ENCODE measurements at regions not wholly inside any gene's neighbourhood (a gene's known extent, or its start where the extent isn't known, plus 50 kb on each side); places are given as distances from the start of the nearest gene placed in this dataset.

- H3K9me3 Mint-ChIP-seq: peaks cover 26% of the 10 kb centered on the region
- no peaks in the 10 kb centered on the region for H3K27me3 Mint-ChIP-seq
- H3K36me3 Mint-ChIP-seq (ENCODE audit: insufficient read depth): no peaks in the 10 kb centered on the region
- H3K27ac Mint-ChIP-seq (ENCODE audit: low read depth): no peak overlapping the region
- DNase-seq (ENCODE audit: low spot score in 2 of 2): no peak
- H3K4me1 Mint-ChIP-seq: no peaks in the 10 kb centered on the region
- no peak for ATAC-seq (replicated peaks; ENCODE audit: extremely low read depth, poor library complexity, severe bottlenecking)
- no peak overlapping the region for H3K4me3 Mint-ChIP-seq
Observed at GRCh38 chr4:181582595-181582994, 660.6 kb upstream of the TENM3 start.

- DNase-seq (ENCODE audit: low spot score in 2 of 2) (no peak), ATAC-seq (replicated peaks; ENCODE audit: extremely low read depth, poor library complexity, severe bottlenecking) (no peak)
- Mint-ChIP-seq H3K27ac (ENCODE audit: low read depth) (no peak overlapping the region), H3K4me1 (no peaks in the 10 kb centered on the region), H3K4me3 (no peak overlapping the region), H3K9me3 (peaks cover 15% of the 10 kb centered on the region), H3K27me3 (no peaks in the 10 kb centered on the region), H3K36me3 (ENCODE audit: insufficient read depth) (no peaks in the 10 kb centered on the region)
Observed at GRCh38 chr4:181588733-181589302, 654.4 kb upstream of the TENM3 start.

GRCh38 chr4:181592221-181592745, 650.9 kb upstream of the TENM3 start:
- Mint-ChIP-seq H3K36me3 (ENCODE audit: insufficient read depth) (no peaks in the 10 kb centered on the region), H3K27me3 (no peaks in the 10 kb centered on the region), H3K4me1 (no peaks in the 10 kb centered on the region), H3K9me3 (peaks cover 14% of the 10 kb centered on the region), H3K4me3 (no peak overlapping the region), H3K27ac (ENCODE audit: low read depth) (no peak overlapping the region)
- ATAC-seq (replicated peaks; ENCODE audit: extremely low read depth, poor library complexity, severe bottlenecking) (no peak), DNase-seq (ENCODE audit: low spot score in 2 of 2) (no peak)

- no peak overlapping the region for H3K4me3 Mint-ChIP-seq
- no peak overlapping the region for H3K27ac Mint-ChIP-seq (ENCODE audit: low read depth)
- no peak for ATAC-seq (replicated peaks; ENCODE audit: extremely low read depth, poor library complexity, severe bottlenecking)
- no peaks in the 10 kb centered on the region for H3K27me3 Mint-ChIP-seq
- H3K36me3 Mint-ChIP-seq (ENCODE audit: insufficient read depth): no peaks in the 10 kb centered on the region
- no peak for DNase-seq (ENCODE audit: low spot score in 2 of 2)
- H3K9me3 Mint-ChIP-seq: peaks cover 17% of the 10 kb centered on the region
- H3K4me1 Mint-ChIP-seq: no peaks in the 10 kb centered on the region
Observed at GRCh38 chr4:181593703-181594102, 649.5 kb upstream of the TENM3 start.

- Mint-ChIP-seq H3K27ac (ENCODE audit: low read depth) (no peak overlapping the region), H3K36me3 (ENCODE audit: insufficient read depth) (no peaks in the 10 kb centered on the region), H3K9me3 (peaks cover 15% of the 10 kb centered on the region), H3K4me3 (no peak overlapping the region), H3K4me1 (no peaks in the 10 kb centered on the region), H3K27me3 (no peaks in the 10 kb centered on the region)
- DNase-seq (ENCODE audit: low spot score in 2 of 2) (no peak), ATAC-seq (replicated peaks; ENCODE audit: extremely low read depth, poor library complexity, severe bottlenecking) (no peak)
Observed at GRCh38 chr4:181594188-181594587, 649.0 kb upstream of the TENM3 start.

GRCh38 chr4:181595716-181596115, 647.5 kb upstream of the TENM3 start:
- no peaks in the 10 kb centered on the region for H3K36me3 Mint-ChIP-seq (ENCODE audit: insufficient read depth)
- no peaks in the 10 kb centered on the region for H3K27me3 Mint-ChIP-seq
- no peak for ATAC-seq (replicated peaks; ENCODE audit: extremely low read depth, poor library complexity, severe bottlenecking)
- H3K9me3 Mint-ChIP-seq: peaks cover 11% of the 10 kb centered on the region
- no peak overlapping the region for H3K27ac Mint-ChIP-seq (ENCODE audit: low read depth)
- no peak overlapping the region for H3K4me3 Mint-ChIP-seq
- no peak for DNase-seq (ENCODE audit: low spot score in 2 of 2)
- H3K4me1 Mint-ChIP-seq: no peaks in the 10 kb centered on the region

- no peak overlapping the region for H3K4me3 Mint-ChIP-seq
- DNase-seq (ENCODE audit: low spot score in 2 of 2) (no peak), ATAC-seq (replicated peaks; ENCODE audit: extremely low read depth, poor library complexity, severe bottlenecking) (no peak)
- no peak overlapping the region for H3K27ac Mint-ChIP-seq (ENCODE audit: low read depth)
- H3K4me1 Mint-ChIP-seq: no peaks in the 10 kb centered on the region
- peaks cover 11% of the 10 kb centered on the region for H3K9me3 Mint-ChIP-seq
- H3K36me3 Mint-ChIP-seq (ENCODE audit: insufficient read depth): no peaks in the 10 kb centered on the region
- H3K27me3 Mint-ChIP-seq: no peaks in the 10 kb centered on the region
Observed at GRCh38 chr4:181597766-181598165, 645.4 kb upstream of the TENM3 start.

GRCh38 chr4:181599134-181599533, 644.1 kb upstream of the TENM3 start:
- H3K4me3 Mint-ChIP-seq: no peak overlapping the region
- no peak for ATAC-seq (replicated peaks; ENCODE audit: extremely low read depth, poor library complexity, severe bottlenecking)
- DNase-seq (ENCODE audit: low spot score in 2 of 2): no peak
- H3K27me3 Mint-ChIP-seq: no peaks in the 10 kb centered on the region
- no peaks in the 10 kb centered on the region for H3K36me3 Mint-ChIP-seq (ENCODE audit: insufficient read depth)
- H3K27ac Mint-ChIP-seq (ENCODE audit: low read depth): no peak overlapping the region
- peaks cover 11% of the 10 kb centered on the region for H3K9me3 Mint-ChIP-seq
- no peaks in the 10 kb centered on the region for H3K4me1 Mint-ChIP-seq

GRCh38 chr4:181601103-181601502, 642.1 kb upstream of the TENM3 start:
- H3K4me3 Mint-ChIP-seq: no peak overlapping the region
- H3K27ac Mint-ChIP-seq (ENCODE audit: low read depth): no peak overlapping the region
- no peaks in the 10 kb centered on the region for H3K4me1 Mint-ChIP-seq
- H3K36me3 Mint-ChIP-seq (ENCODE audit: insufficient read depth): no peaks in the 10 kb centered on the region
- no peak for DNase-seq (ENCODE audit: low spot score in 2 of 2)
- ATAC-seq (replicated peaks; ENCODE audit: extremely low read depth, poor library complexity, severe bottlenecking): no peak
- no peaks in the 10 kb centered on the region for H3K27me3 Mint-ChIP-seq
- H3K9me3 Mint-ChIP-seq: peaks cover 9% of the 10 kb centered on the region

GRCh38 chr4:181604546-181604945, 638.7 kb upstream of the TENM3 start:
- H3K4me3 Mint-ChIP-seq: no peak overlapping the region
- H3K27ac Mint-ChIP-seq (ENCODE audit: low read depth): no peak overlapping the region
- no peaks in the 10 kb centered on the region for H3K27me3 Mint-ChIP-seq
- DNase-seq (ENCODE audit: low spot score in 2 of 2) (no peak), ATAC-seq (replicated peaks; ENCODE audit: extremely low read depth, poor library complexity, severe bottlenecking) (no peak)
- H3K36me3 Mint-ChIP-seq (ENCODE audit: insufficient read depth): peaks cover 2% of the 10 kb centered on the region
- no peaks in the 10 kb centered on the region for H3K4me1 Mint-ChIP-seq
- peaks cover 15% of the 10 kb centered on the region for H3K9me3 Mint-ChIP-seq

GRCh38 chr4:181606300-181606699, 636.9 kb upstream of the TENM3 start:
- Mint-ChIP-seq H3K4me1 (no peaks in the 10 kb centered on the region), H3K27ac (ENCODE audit: low read depth) (no peak overlapping the region), H3K4me3 (no peak overlapping the region), H3K9me3 (peaks cover 15% of the 10 kb centered on the region), H3K27me3 (no peaks in the 10 kb centered on the region), H3K36me3 (ENCODE audit: insufficient read depth) (peaks cover 2% of the 10 kb centered on the region)
- DNase-seq (ENCODE audit: low spot score in 2 of 2): no peak
- ATAC-seq (replicated peaks; ENCODE audit: extremely low read depth, poor library complexity, severe bottlenecking): no peak

GRCh38 chr4:181608181-181608580, 635.0 kb upstream of the TENM3 start:
- no peak for ATAC-seq (replicated peaks; ENCODE audit: extremely low read depth, poor library complexity, severe bottlenecking)

GRCh38 chr4:181611033-181611711, 632.0 kb upstream of the TENM3 start:
- Mint-ChIP-seq H3K36me3 (ENCODE audit: insufficient read depth) (peaks cover 2% of the 10 kb centered on the region), H3K4me3 (no peak overlapping the region), H3K9me3 (peaks cover 11% of the 10 kb centered on the region), H3K27ac (ENCODE audit: low read depth) (no peak overlapping the region), H3K27me3 (no peaks in the 10 kb centered on the region), H3K4me1 (no peaks in the 10 kb centered on the region)
- no peak for DNase-seq (ENCODE audit: low spot score in 2 of 2)
- ATAC-seq (replicated peaks; ENCODE audit: extremely low read depth, poor library complexity, severe bottlenecking): no peak

More at GRCh38 chr4:181608181-181608580, 635.0 kb upstream of the TENM3 start:
- H3K27ac Mint-ChIP-seq (ENCODE audit: low read depth): no peak overlapping the region
- H3K27me3 Mint-ChIP-seq: no peaks in the 10 kb centered on the region
- no peak for DNase-seq (ENCODE audit: low spot score in 2 of 2)
- peaks cover 15% of the 10 kb centered on the region for H3K9me3 Mint-ChIP-seq
- H3K4me1 Mint-ChIP-seq: no peaks in the 10 kb centered on the region
- no peak overlapping the region for H3K4me3 Mint-ChIP-seq
- peaks cover 2% of the 10 kb centered on the region for H3K36me3 Mint-ChIP-seq (ENCODE audit: insufficient read depth)

All from central memory CD8-positive, alpha-beta T cell (primary cell).